ENCODE measurements at regions not wholly inside any gene's neighbourhood (a gene's known extent, or its start where the extent isn't known, plus 50 kb on each side); places are given as distances from the start of the nearest gene placed in this dataset.

DNA sequence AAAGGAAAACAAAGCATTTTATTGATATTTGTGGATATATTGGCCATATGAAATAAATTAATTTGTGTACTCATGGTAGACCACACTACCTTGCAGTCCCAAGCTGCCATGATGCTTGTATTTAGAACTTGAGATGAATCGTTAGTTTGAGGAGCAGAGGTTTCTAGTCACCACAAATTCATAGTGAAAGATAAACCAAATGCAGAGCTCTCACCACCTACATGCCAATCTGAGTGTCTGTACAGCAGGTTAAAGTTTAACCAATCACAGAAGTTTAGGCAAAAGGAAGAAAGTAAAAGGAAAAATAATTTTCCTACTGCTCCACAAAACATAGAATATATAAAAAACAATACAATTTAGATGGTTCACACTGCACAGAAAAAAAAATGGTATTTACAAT lies 163.6 kb upstream of the FTMT start:
- TF ChIP-seq POLR2AphosphoS5 (IDR thresholded peaks at IDR 0.05) (no peak), POLR2A (IDR thresholded peaks at IDR 0.05) (no peak), EP300 (IDR thresholded peaks at IDR 0.05) (no peak)
- TF ChIP-seq, protein P1, sequence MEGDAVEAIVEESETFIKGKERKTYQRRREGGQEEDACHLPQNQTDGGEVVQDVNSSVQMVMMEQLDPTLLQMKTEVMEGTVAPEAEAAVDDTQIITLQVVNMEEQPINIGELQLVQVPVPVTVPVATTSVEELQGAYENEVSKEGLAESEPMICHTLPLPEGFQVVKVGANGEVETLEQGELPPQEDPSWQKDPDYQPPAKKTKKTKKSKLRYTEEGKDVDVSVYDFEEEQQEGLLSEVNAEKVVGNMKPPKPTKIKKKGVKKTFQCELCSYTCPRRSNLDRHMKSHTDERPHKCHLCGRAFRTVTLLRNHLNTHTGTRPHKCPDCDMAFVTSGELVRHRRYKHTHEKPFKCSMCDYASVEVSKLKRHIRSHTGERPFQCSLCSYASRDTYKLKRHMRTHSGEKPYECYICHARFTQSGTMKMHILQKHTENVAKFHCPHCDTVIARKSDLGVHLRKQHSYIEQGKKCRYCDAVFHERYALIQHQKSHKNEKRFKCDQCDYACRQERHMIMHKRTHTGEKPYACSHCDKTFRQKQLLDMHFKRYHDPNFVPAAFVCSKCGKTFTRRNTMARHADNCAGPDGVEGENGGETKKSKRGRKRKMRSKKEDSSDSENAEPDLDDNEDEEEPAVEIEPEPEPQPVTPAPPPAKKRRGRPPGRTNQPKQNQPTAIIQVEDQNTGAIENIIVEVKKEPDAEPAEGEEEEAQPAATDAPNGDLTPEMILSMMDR (IDR thresholded peaks at IDR 0.05), result no peak
- H3K36me3 ChIP-seq, result no peaks in the 10 kb centered on the region
- no peaks in the 10 kb centered on the region for H3K27me3 ChIP-seq
- no peak overlapping the region for H3K4me3 ChIP-seq
- no peaks in the 10 kb centered on the region for H3K4me1 ChIP-seq
- intact Hi-C loops (cut with DNase I; ENCODE audit: low total_unique reads), result no loop called here
- H3K9me3 ChIP-seq, result no peaks in the 10 kb centered on the region
- DNase-seq, result no peak
- WGBS, 5 donors, result 52 to 79% (median 71%) methylated on average over 1 of the region's 1 CpG
- H3K27ac ChIP-seq, result no peak overlapping the region

DNA sequence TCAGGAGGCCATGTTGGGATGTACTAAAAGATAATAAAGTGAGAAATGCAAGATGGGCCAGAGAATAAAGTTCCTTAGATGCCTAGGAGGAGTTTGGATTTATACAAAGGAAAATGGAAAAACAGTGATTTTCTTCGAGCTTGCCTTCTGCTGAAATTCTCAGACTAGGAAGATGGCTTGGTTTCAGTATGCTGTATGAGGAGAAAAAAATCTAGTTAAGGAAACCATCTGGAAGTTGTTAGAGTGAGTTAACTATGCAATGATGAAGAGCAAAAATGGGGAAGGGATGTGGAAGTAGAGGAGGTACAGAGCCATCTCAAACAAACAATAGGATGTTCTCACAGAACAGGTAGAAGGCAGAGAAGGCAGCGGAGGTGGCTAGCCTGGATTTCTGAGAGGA lies 162.9 kb upstream of the FTMT start:
- no peaks in the 10 kb centered on the region for H3K36me3 ChIP-seq
- DNase-seq, result no peak
- intact Hi-C loops (cut with DNase I; ENCODE audit: low total_unique reads), result no loop called here
- no peak for TF ChIP-seq POLR2A (IDR thresholded peaks at IDR 0.05)
- H3K4me1 ChIP-seq, result no peaks in the 10 kb centered on the region
- H3K4me3 ChIP-seq, result no peak overlapping the region
- no peaks in the 10 kb centered on the region for H3K27me3 ChIP-seq
- H3K9me3 ChIP-seq, result no peaks in the 10 kb centered on the region
- H3K27ac ChIP-seq, result no peak overlapping the region
- 77 to 90% (median 82%) methylated on average over 2 of the region's 2 CpGs for WGBS, 5 donors

DNA sequence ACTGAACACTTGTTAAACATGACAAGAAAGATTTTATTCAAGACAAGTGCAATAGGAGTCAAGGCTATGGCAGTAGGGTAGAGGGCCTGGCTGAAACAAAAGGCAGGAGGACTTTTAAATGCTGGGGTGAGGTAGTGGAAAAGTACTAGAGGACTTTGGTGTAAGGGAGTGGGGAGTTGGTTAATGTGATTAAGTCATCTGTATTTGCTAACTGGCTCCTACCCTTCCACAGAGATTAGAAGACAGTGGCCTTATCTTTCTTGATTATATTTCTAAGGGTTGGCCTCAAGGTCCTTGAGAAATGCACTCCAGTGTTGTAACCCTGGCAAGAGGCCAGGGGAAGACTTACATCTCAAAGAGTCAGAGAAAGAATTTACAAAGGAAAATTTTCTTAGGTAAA lies 160.2 kb upstream of the FTMT start:
- intact Hi-C loops (cut with DNase I; ENCODE audit: low total_unique reads), result no loop called here
- H3K9me3 ChIP-seq, result no peaks in the 10 kb centered on the region
- H3K4me3 ChIP-seq, result no peak overlapping the region
- no peaks in the 10 kb centered on the region for H3K27me3 ChIP-seq
- no peak overlapping the region for H3K27ac ChIP-seq
- DNase-seq, result peak; percentile 33 to 67
- H3K4me1 ChIP-seq, result no peaks in the 10 kb centered on the region
- no peaks in the 10 kb centered on the region for H3K36me3 ChIP-seq
- TF ChIP-seq POLR2A (IDR thresholded peaks at IDR 0.05) (no peak), EP300 (IDR thresholded peaks at IDR 0.05) (no peak), POLR2AphosphoS5 (IDR thresholded peaks at IDR 0.05) (no peak)
- TF ChIP-seq, protein P1 (IDR thresholded peaks at IDR 0.05), result no peak

DNA sequence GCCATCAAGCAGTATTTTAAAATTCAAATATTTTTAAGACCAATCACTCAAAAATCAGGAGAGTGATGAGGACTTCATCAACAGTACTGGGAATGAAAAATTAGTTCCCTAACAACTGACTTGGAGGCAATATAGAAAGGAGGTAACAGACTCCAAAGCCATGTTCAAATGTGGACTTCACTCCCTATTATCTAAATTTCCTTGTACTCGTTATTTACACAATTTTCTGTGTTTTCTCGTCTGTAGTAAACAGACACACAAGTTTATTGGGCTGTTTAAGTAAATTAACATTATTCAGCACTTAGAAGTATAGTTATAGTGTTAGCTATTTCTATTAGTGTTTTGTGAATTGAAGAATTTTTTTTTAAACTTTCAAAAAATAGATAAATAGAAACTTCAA lies 159.5 kb upstream of the FTMT start:
- H3K36me3 ChIP-seq, result no peaks in the 10 kb centered on the region
- intact Hi-C loops (cut with DNase I; ENCODE audit: low total_unique reads), result no loop called here
- TF ChIP-seq EP300 (IDR thresholded peaks at IDR 0.05) (no peak), POLR2AphosphoS5 (IDR thresholded peaks at IDR 0.05) (no peak), POLR2A (IDR thresholded peaks at IDR 0.05) (no peak)
- TF ChIP-seq, protein P1 (IDR thresholded peaks at IDR 0.05), result no peak
- no peaks in the 10 kb centered on the region for H3K9me3 ChIP-seq
- H3K4me3 ChIP-seq, result no peak overlapping the region
- WGBS, 5 donors, result 26 to 42% (median 35%) methylated on average over 2 of the region's 2 CpGs
- H3K27me3 ChIP-seq, result no peaks in the 10 kb centered on the region
- H3K27ac ChIP-seq, result no peak overlapping the region
- no peaks in the 10 kb centered on the region for H3K4me1 ChIP-seq
- no peak for DNase-seq

DNA sequence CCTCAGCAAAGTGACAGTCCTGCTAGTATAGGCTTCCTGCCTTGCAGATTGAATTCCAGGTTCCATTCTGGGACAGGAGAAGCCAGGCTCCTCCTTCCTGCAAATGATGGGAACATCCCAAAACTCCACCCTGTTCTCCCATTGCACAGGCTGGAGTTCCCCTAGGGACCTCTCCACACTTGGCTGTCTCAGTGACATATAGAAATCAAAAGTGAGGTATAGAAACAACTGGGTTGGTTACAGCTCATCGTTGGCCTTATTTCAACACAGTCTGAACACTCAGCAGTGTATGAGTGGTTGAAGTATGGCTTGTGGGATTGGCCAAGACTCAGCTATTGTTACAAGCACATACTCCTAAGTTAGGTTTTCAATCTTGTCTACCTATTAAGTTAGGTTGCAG lies 157.8 kb upstream of the FTMT start:
- DNase-seq, result no peak
- no peaks in the 10 kb centered on the region for H3K27me3 ChIP-seq
- WGBS, 5 donors, result 69 to 86% (median 84%) methylated on average over 1 of the region's 1 CpG
- H3K36me3 ChIP-seq, result no peaks in the 10 kb centered on the region
- no peak overlapping the region for H3K4me3 ChIP-seq
- no peak for TF ChIP-seq POLR2AphosphoS5 (IDR thresholded peaks at IDR 0.05)
- TF ChIP-seq, protein P1 (IDR thresholded peaks at IDR 0.05), result no peak
- TF ChIP-seq EP300 (IDR thresholded peaks at IDR 0.05), result no peak
- TF ChIP-seq POLR2A (IDR thresholded peaks at IDR 0.05), result no peak
- intact Hi-C loops (cut with DNase I; ENCODE audit: low total_unique reads), result no loop called here
- H3K4me1 ChIP-seq, result no peaks in the 10 kb centered on the region
- H3K9me3 ChIP-seq, result no peaks in the 10 kb centered on the region
- no peak overlapping the region for H3K27ac ChIP-seq
